ENCODE measurements at regions not wholly inside any gene's neighbourhood (a gene's known extent, or its start where the extent isn't known, plus 50 kb on each side); places are given as distances from the start of the nearest gene placed in this dataset.

GRCh38 chr10:80767963-80768362 is 230.3 kb downstream of the SH2D4B start:
- TF ChIP-seq FOSL2 (IDR thresholded peaks at IDR 0.05; ENCODE audit: borderline replicate concordance, low read depth) (no peak), TCF12 (IDR thresholded peaks at IDR 0.05) (no peak), MEF2A (IDR thresholded peaks at IDR 0.05; ENCODE audit: borderline replicate concordance, low read depth) (no peak), TAF1 (IDR thresholded peaks at IDR 0.05; ENCODE audit: borderline replicate concordance, low read depth, low read length) (no peak), RXRA (IDR thresholded peaks at IDR 0.05; ENCODE audit: borderline replicate concordance, low read depth) (no peak), USF2 (IDR thresholded peaks at IDR 0.05; ENCODE audit: borderline replicate concordance, low read depth, low read length) (no peak), REST (IDR thresholded peaks at IDR 0.05; ENCODE audit: low read depth, low read length) (no peak), GATA2 (CRISPR knock-in tag; IDR thresholded peaks at IDR 0.05) (no peak), NRF1 (IDR thresholded peaks at IDR 0.05; ENCODE audit: low read depth, low read length) (no peak), JUND (IDR thresholded peaks at IDR 0.05) (no peak), SIN3A (IDR thresholded peaks at IDR 0.05; ENCODE audit: borderline replicate concordance, low read depth, low read length) (no peak), PBX3 (IDR thresholded peaks at IDR 0.05) (no peak), TEAD4 (IDR thresholded peaks at IDR 0.05; ENCODE audit: borderline replicate concordance, insufficient read depth) (no peak), NFIC (IDR thresholded peaks at IDR 0.05; ENCODE audit: borderline replicate concordance) (no peak), USF1 (IDR thresholded peaks at IDR 0.05; ENCODE audit: borderline replicate concordance, low read depth) (no peak), IRF3 (IDR thresholded peaks at IDR 0.05; ENCODE audit: low read depth, low read length) (no peak), CTCF (IDR thresholded peaks at IDR 0.05) (no peak), FOXJ3 (CRISPR knock-in tag; IDR thresholded peaks at IDR 0.05) (no peak), ZBTB33 (IDR thresholded peaks at IDR 0.05; ENCODE audit: borderline replicate concordance, low read depth) (no peak), POLR2AphosphoS5 (IDR thresholded peaks at IDR 0.05; ENCODE audit: low read depth, low read length) (no peak)
- Histone ChIP-seq H3K9ac (no peak overlapping the region), H3K4me1 (ENCODE audit: control insufficient read depth in 1 of 2, insufficient read depth in 2 of 2, low read depth in 1 of 2, low read length in 1 of 2) (no peaks in the 10 kb centered on the region), H3K9me2 (no peaks in the 10 kb centered on the region), H3K36me3 (replicated peaks in 1 of 2; ENCODE audit: control insufficient read depth in 1 of 2, insufficient read depth in 2 of 2, low read length in 1 of 2) (no peaks in the 10 kb centered on the region), H4K20me1 (ENCODE audit: insufficient read depth) (no peaks in the 10 kb centered on the region), H2AFZ (ENCODE audit: low read depth) (no peak overlapping the region), H3K4me2 (no peak overlapping the region), H3K79me2 (ENCODE audit: insufficient read depth) (no peaks in the 10 kb centered on the region), H3K4me3 (ENCODE audit: low read depth in 2 of 2, low read length in 1 of 2) (no peak overlapping the region), H3K27me3 (ENCODE audit: insufficient read depth) (no peaks in the 10 kb centered on the region), H3F3A (replicated peaks; ENCODE audit: insufficient read depth) (no peaks in the 10 kb centered on the region), H3K27ac (ENCODE audit: low read depth in 2 of 2, low read length in 1 of 2) (no peak overlapping the region), H3K9me3 (no peaks in the 10 kb centered on the region; the same call in 1 of the 2 replicates)
- DNase-seq, result no peak
- CTCF ChIA-PET, result interaction anchor here (0.9 to 1.2 kb wide), 2 partner anchors 9 to 104 kb away, joined by 3 read pairs; no protein-coding TSS in a partner anchor
- POLR2A ChIA-PET, result no interaction called here
- WGBS (ENCODE audit: low lambda C conversion rate), result 36% methylated on average over 1 of the region's 1 CpG
